Liver (tissue), 8 donors: ENCODE measurements at regions not wholly inside any gene's neighbourhood (a gene's known extent, or its start where the extent isn't known, plus 50 kb on each side); places are given as distances from the start of the nearest gene placed in this dataset.

Source experiments
- DNase-seq: peaks from one replicate; pipeline ENCODE4 v3.0.0-alpha.2; 2017; ENCODE audit warnings: low spot score
- H3K27ac ChIP-seq, 2 donors: one replicate each; pipeline ENCODE4 v1.7.0; 2013; ENCODE audit warnings: inconsistent platforms in 2 of 2, low read length in 2 of 2, control low read depth in 1 of 2, low read depth in 1 of 2, mild to moderate bottlenecking in 1 of 2
- H3K27me3 ChIP-seq, 4 donors: one replicate each; pipeline versions ENCODE4 v1.6.1 to v1.7.0; 2013; ENCODE audit warnings: low read length in 3 of 4, inconsistent platforms in 1 of 4, mild to moderate bottlenecking in 1 of 4, moderate library complexity in 1 of 4; ENCODE audit not compliant: control insufficient read depth in 4 of 4, insufficient read depth in 4 of 4
- H3K36me3 ChIP-seq, 4 donors: one replicate each; pipeline versions ENCODE4 v1.6.1 to v1.7.0; 2013; ENCODE audit warnings: low read length in 3 of 4, mild to moderate bottlenecking in 3 of 4, low read depth in 1 of 4, moderate library complexity in 1 of 4; ENCODE audit not compliant: control insufficient read depth in 4 of 4, insufficient read depth in 3 of 4
- H3K4me1 ChIP-seq, 4 donors: one replicate each; pipeline versions ENCODE4 v1.6.1 to v1.7.0; 2013; ENCODE audit warnings: low read length in 3 of 4, mild to moderate bottlenecking in 3 of 4, moderate library complexity in 1 of 4; ENCODE audit not compliant: control insufficient read depth in 4 of 4, insufficient read depth in 4 of 4
- H3K4me3 ChIP-seq, 3 donors: one replicate each; pipeline versions ENCODE4 v1.6.1 to v1.7.0; 2013; ENCODE audit warnings: low read length in 3 of 3, control low read depth in 1 of 3, low read depth in 1 of 3, mild to moderate bottlenecking in 1 of 3
- H3K9ac ChIP-seq, 2 donors: one replicate each; pipeline ENCODE4 v1.7.0; 2013; ENCODE audit warnings: low read length in 2 of 2, mild to moderate bottlenecking in 2 of 2, moderate library complexity in 2 of 2, control low read depth in 1 of 2, low read depth in 1 of 2
- H3K9me3 ChIP-seq, 4 donors: one replicate each; pipeline versions ENCODE4 v1.6.1 to v1.7.0; 2013; ENCODE audit warnings: low read length in 3 of 4; ENCODE audit not compliant: control insufficient read depth in 4 of 4
- ATF3 ChIP-seq: IDR thresholded peaks from 2 replicates; pipeline ENCODE4 v1.6.1; 2016; ENCODE audit warnings: antibody characterized with exemption
- CTCF ChIP-seq: fragments of 150-350 bp; IDR thresholded peaks from 2 replicates; pipeline ENCODE4 v1.5.1; 2017; ENCODE audit warnings: improper control_type of control experiment, low read depth, low read length; ENCODE audit not compliant: missing input control
- EGR1 ChIP-seq, 2 donors: IDR thresholded peaks; 2 replicates each; pipeline ENCODE4 v1.6.1; 2016 to 2018; ENCODE audit warnings: antibody characterized with exemption in 2 of 2, low read depth in 2 of 2
- FOXA1 ChIP-seq: IDR thresholded peaks from 2 replicates; pipeline ENCODE4 v1.6.1; 2016; ENCODE audit warnings: antibody characterized with exemption
- FOXA2 ChIP-seq: IDR thresholded peaks from 2 replicates; pipeline ENCODE4 v1.6.1; 2016; ENCODE audit warnings: antibody characterized with exemption
- GABPA ChIP-seq, 2 donors: IDR thresholded peaks in 1 of 2; conservative IDR thresholded peaks in 1 of 2; 2 replicates each; pipeline ENCODE4 v1.6.1; 2016; ENCODE audit warnings: antibody characterized with exemption in 2 of 2, mild to moderate bottlenecking in 1 of 2, moderate library complexity in 1 of 2
- HNF4A ChIP-seq, 2 donors: conservative IDR thresholded peaks; 2 replicates each; pipeline ENCODE4 v1.6.1; 2016; ENCODE audit warnings: antibody characterized with exemption in 2 of 2, mild to moderate bottlenecking in 2 of 2
- HNF4G ChIP-seq: IDR thresholded peaks from 2 replicates; pipeline ENCODE4 v1.6.1; 2016; ENCODE audit warnings: antibody characterized with exemption
- JUND ChIP-seq, 2 donors: IDR thresholded peaks; 2 replicates each; pipeline ENCODE4 v1.6.1; 2016; ENCODE audit warnings: antibody characterized with exemption in 2 of 2
- NR2F2 ChIP-seq: IDR thresholded peaks from 2 replicates; pipeline ENCODE4 v1.6.1; 2016; ENCODE audit warnings: antibody characterized with exemption
- RAD21 ChIP-seq, 2 donors: IDR thresholded peaks; 2 replicates each; pipeline ENCODE4 v1.6.1; 2016; ENCODE audit warnings: antibody characterized with exemption in 2 of 2, mild to moderate bottlenecking in 2 of 2
- RXRA ChIP-seq, 2 donors: IDR thresholded peaks; 2 replicates each; pipeline ENCODE4 v1.6.1; 2017 to 2018; ENCODE audit warnings: antibody characterized with exemption in 2 of 2, mild to moderate bottlenecking in 1 of 2
- SP1 ChIP-seq: IDR thresholded peaks from 2 replicates; pipeline ENCODE4 v1.6.1; 2018; ENCODE audit warnings: antibody characterized with exemption, mild to moderate bottlenecking
- TAF1 ChIP-seq: conservative IDR thresholded peaks from 2 replicates; pipeline ENCODE4 v1.6.1; 2016; ENCODE audit warnings: antibody characterized with exemption, mild to moderate bottlenecking
- YY1 ChIP-seq: IDR thresholded peaks from 2 replicates; pipeline ENCODE4 v1.6.1; 2016; ENCODE audit warnings: antibody characterized with exemption, mild to moderate bottlenecking
- WGBS: extraction: QIAGEN DNeasy Blood & Tissue Kit; methylation state at CpG from one replicate; pipeline ENCODE4 v1.1.7; 2013; 5-methylcytosine and 5-hydroxymethylcytosine counted together
- TF ChIP-seq, protein P1 (sequence below): IDR thresholded peaks from 2 replicates; pipeline ENCODE4 v1.6.1; 2016; ENCODE audit warnings: antibody characterized with exemption
- TF ChIP-seq, protein P2 (sequence below): IDR thresholded peaks from 2 replicates; pipeline ENCODE4 v1.6.1; 2016; ENCODE audit warnings: antibody characterized with exemption, mild to moderate bottlenecking
- TF ChIP-seq, protein P3 (sequence below): IDR thresholded peaks from 2 replicates; pipeline ENCODE4 v1.6.1; 2016; ENCODE audit warnings: antibody characterized with exemption
- donor health status: healthy.
- donor health status: healthy.
- donor health status: healthy.
- donor health status: healthy.
- donor health status: healthy.

DNA sequence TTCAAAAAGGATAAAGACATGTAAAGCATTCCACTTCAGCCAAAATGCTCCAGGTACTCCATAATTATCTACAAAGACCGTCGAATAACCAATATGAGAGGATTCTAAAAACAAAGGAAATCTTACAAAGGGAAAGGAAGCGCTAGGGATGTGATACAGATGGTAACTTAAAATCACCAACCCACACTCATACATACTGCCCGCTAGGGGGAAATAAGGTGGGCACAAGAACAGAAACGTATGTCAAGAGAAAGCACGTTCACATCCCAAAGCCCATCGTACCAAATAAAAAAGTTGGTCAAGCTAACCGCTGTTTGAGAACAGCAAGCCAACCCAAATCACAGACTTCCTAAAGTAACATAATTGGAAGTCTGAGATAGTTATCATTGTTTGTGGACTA is 429.4 kb downstream of the SHQ1 start:
- H3K9me3 ChIP-seq = no peaks in the 10 kb centered on the region
- TF ChIP-seq, protein P1, sequence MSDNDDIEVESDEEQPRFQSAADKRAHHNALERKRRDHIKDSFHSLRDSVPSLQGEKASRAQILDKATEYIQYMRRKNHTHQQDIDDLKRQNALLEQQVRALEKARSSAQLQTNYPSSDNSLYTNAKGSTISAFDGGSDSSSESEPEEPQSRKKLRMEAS = no peak
- no peak for TF ChIP-seq RAD21 (IDR thresholded peaks at IDR 0.05)
- no peak for TF ChIP-seq JUND (IDR thresholded peaks at IDR 0.05)
- no peak for TF ChIP-seq CTCF
- TF ChIP-seq HNF4G = no peak
- TF ChIP-seq ATF3 = no peak
- TF ChIP-seq GABPA (IDR thresholded peaks at IDR 0.05 in 1 of 2, conservative IDR thresholded peaks at IDR 0.05 in 1 of 2) = no peak
- TF ChIP-seq, protein P2, sequence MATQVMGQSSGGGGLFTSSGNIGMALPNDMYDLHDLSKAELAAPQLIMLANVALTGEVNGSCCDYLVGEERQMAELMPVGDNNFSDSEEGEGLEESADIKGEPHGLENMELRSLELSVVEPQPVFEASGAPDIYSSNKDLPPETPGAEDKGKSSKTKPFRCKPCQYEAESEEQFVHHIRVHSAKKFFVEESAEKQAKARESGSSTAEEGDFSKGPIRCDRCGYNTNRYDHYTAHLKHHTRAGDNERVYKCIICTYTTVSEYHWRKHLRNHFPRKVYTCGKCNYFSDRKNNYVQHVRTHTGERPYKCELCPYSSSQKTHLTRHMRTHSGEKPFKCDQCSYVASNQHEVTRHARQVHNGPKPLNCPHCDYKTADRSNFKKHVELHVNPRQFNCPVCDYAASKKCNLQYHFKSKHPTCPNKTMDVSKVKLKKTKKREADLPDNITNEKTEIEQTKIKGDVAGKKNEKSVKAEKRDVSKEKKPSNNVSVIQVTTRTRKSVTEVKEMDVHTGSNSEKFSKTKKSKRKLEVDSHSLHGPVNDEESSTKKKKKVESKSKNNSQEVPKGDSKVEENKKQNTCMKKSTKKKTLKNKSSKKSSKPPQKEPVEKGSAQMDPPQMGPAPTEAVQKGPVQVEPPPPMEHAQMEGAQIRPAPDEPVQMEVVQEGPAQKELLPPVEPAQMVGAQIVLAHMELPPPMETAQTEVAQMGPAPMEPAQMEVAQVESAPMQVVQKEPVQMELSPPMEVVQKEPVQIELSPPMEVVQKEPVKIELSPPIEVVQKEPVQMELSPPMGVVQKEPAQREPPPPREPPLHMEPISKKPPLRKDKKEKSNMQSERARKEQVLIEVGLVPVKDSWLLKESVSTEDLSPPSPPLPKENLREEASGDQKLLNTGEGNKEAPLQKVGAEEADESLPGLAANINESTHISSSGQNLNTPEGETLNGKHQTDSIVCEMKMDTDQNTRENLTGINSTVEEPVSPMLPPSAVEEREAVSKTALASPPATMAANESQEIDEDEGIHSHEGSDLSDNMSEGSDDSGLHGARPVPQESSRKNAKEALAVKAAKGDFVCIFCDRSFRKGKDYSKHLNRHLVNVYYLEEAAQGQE = no peak
- no peak for TF ChIP-seq HNF4A (conservative IDR thresholded peaks at IDR 0.05)
- no peak for TF ChIP-seq NR2F2
- no peak for TF ChIP-seq TAF1
- TF ChIP-seq EGR1 (IDR thresholded peaks at IDR 0.05; ENCODE audit: low read depth in 2 of 2) = no peak
- TF ChIP-seq RXRA (IDR thresholded peaks at IDR 0.05) = no peak
- TF ChIP-seq FOXA1 = no peak
- no peak for TF ChIP-seq YY1
- DNase-seq = no peak
- peaks cover 0 to 11% (median 1%) of the 10 kb centered on the region in 4 donors for H3K4me1 ChIP-seq
- no peaks in the 10 kb centered on the region for H3K27me3 ChIP-seq
- H3K36me3 ChIP-seq = no peaks in the 10 kb centered on the region
- no peak overlapping the region for H3K4me3 ChIP-seq
- H3K27ac ChIP-seq = no peak overlapping the region
- H3K9ac ChIP-seq = no peak overlapping the region
- WGBS = 94% methylated on average over 8 of the region's 8 CpGs

GRCh38 chr3:72418244-72418643 is 430.0 kb downstream of the SHQ1 start:
- peaks cover 0 to 11% (median 1%) of the 10 kb centered on the region in 4 donors for H3K4me1 ChIP-seq
- no peaks in the 10 kb centered on the region for H3K27me3 ChIP-seq
- H3K27ac ChIP-seq = no peak overlapping the region
- H3K9ac ChIP-seq = no peak overlapping the region
- no peaks in the 10 kb centered on the region for H3K9me3 ChIP-seq
- no peaks in the 10 kb centered on the region for H3K36me3 ChIP-seq
- TF ChIP-seq YY1 (no peak), EGR1 (IDR thresholded peaks at IDR 0.05; ENCODE audit: low read depth in 2 of 2) (no peak), ATF3 (no peak), JUND (IDR thresholded peaks at IDR 0.05) (no peak), RXRA (IDR thresholded peaks at IDR 0.05) (no peak), CTCF (no peak), FOXA2 (no peak), HNF4G (no peak), RAD21 (IDR thresholded peaks at IDR 0.05) (no peak), TAF1 (no peak), SP1 (no peak)
- TF ChIP-seq, protein P3, sequence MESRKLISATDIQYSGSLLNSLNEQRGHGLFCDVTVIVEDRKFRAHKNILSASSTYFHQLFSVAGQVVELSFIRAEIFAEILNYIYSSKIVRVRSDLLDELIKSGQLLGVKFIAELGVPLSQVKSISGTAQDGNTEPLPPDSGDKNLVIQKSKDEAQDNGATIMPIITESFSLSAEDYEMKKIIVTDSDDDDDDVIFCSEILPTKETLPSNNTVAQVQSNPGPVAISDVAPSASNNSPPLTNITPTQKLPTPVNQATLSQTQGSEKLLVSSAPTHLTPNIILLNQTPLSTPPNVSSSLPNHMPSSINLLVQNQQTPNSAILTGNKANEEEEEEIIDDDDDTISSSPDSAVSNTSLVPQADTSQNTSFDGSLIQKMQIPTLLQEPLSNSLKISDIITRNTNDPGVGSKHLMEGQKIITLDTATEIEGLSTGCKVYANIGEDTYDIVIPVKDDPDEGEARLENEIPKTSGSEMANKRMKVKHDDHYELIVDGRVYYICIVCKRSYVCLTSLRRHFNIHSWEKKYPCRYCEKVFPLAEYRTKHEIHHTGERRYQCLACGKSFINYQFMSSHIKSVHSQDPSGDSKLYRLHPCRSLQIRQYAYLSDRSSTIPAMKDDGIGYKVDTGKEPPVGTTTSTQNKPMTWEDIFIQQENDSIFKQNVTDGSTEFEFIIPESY = no peak
- TF ChIP-seq, protein P1 = no peak
- DNase-seq = no peak
- no peak overlapping the region for H3K4me3 ChIP-seq
